SK-N-SH treated with all-trans-retinoic acid at 6 μM for 48 hours (cell line): ENCODE measurements at regions not wholly inside any gene's neighbourhood (a gene's known extent, or its start where the extent isn't known, plus 50 kb on each side); places are given as distances from the start of the nearest gene placed in this dataset.

Experiments used
- ATAC-seq: fragments of 200-7000 bp; cut with Tn5 transposase; 3 replicates; pipeline ENCODE4 v1.9.1; 2020; ENCODE audit warnings: mild to moderate bottlenecking, moderate library complexity
- ARNTL ChIP-seq: fragments of 450-650 bp; formaldehyde crosslinking; IDR thresholded peaks from 2 replicates; pipeline ENCODE4 v1.5.0; 2020; ENCODE audit warnings: low read depth, mild to moderate bottlenecking, moderate library complexity, borderline replicate concordance
- BACH2 ChIP-seq: fragments of 250-450 bp; sonication (Bioruptor Pico); IDR thresholded peaks from 2 replicates; pipeline ENCODE4 v1.9.0; 2021; ENCODE audit warnings: mild to moderate bottlenecking, borderline replicate concordance
- CSDC2 ChIP-seq: fragments of 250-450 bp; sonication (Bioruptor Pico); IDR thresholded peaks from 2 replicates; pipeline ENCODE4 v1.5.0; 2020; ENCODE audit warnings: mild to moderate bottlenecking, moderate library complexity
- ESRRG ChIP-seq: fragments of 250-450 bp; sonication (Bioruptor Pico); IDR thresholded peaks from 2 replicates; pipeline ENCODE4 v1.6.1; 2021; ENCODE audit warnings: mild to moderate bottlenecking
- GLIS3 ChIP-seq: fragments of 250-450 bp; sonication (Bioruptor Pico); IDR thresholded peaks from 2 replicates; pipeline ENCODE4 v1.5.0; 2020; ENCODE audit warnings: mild to moderate bottlenecking, moderate library complexity
- ISL1 ChIP-seq: fragments of 250-450 bp; sonication (Bioruptor Pico); IDR thresholded peaks from 2 replicates; pipeline ENCODE4 v2.1.2; 2022; ENCODE audit warnings: mild to moderate bottlenecking, moderate library complexity
- OSR1 ChIP-seq: fragments of 250-450 bp; sonication (Bioruptor Pico); IDR thresholded peaks from 2 replicates; pipeline ENCODE4 v1.8.0; 2022; ENCODE audit warnings: moderate library complexity, mild to moderate bottlenecking, inconsistent platforms
- PPARA ChIP-seq: fragments of 250-450 bp; sonication (Bioruptor Pico); IDR thresholded peaks from 2 replicates; pipeline ENCODE4 v1.5.0; 2020; ENCODE audit warnings: mild to moderate bottlenecking, borderline replicate concordance
- RARB ChIP-seq: fragments of 250-450 bp; sonication (Bioruptor Pico); IDR thresholded peaks from 2 replicates; pipeline ENCODE4 v1.8.0; 2021; ENCODE audit warnings: mild to moderate bottlenecking, moderate library complexity
- SNAI2 ChIP-seq: fragments of 250-450 bp; sonication (Bioruptor Pico); IDR thresholded peaks from 2 replicates; pipeline ENCODE4 v1.5.0; 2020; ENCODE audit warnings: mild to moderate bottlenecking, moderate library complexity
- TCF4 ChIP-seq: fragments of 250-450 bp; sonication (Bioruptor Pico); IDR thresholded peaks from 2 replicates; pipeline ENCODE4 v1.8.0; 2021; ENCODE audit warnings: mild to moderate bottlenecking, moderate library complexity, borderline replicate concordance
- TOX ChIP-seq: fragments of 250-450 bp; sonication (Bioruptor Pico); IDR thresholded peaks from 2 replicates; pipeline ENCODE4 v1.8.0; 2021; ENCODE audit warnings: mild to moderate bottlenecking, moderate library complexity, borderline replicate concordance
- ZC3H10 ChIP-seq: fragments of 250-450 bp; sonication (Bioruptor Pico); IDR thresholded peaks from 2 replicates; pipeline ENCODE4 v1.5.1; 2021; ENCODE audit warnings: mild to moderate bottlenecking, moderate library complexity
- ZFP3 ChIP-seq: fragments of 250-450 bp; sonication (Bioruptor Pico); IDR thresholded peaks from 2 replicates; pipeline ENCODE4 v1.5.0; 2020; ENCODE audit warnings: mild to moderate bottlenecking, moderate library complexity
- ZFP30 ChIP-seq: fragments of 450-650 bp; formaldehyde crosslinking; IDR thresholded peaks from 2 replicates; pipeline ENCODE4 v1.5.0; 2022; ENCODE audit warnings: mild to moderate bottlenecking, moderate library complexity
- ZNF565 ChIP-seq: fragments of 450-650 bp; formaldehyde crosslinking; conservative IDR thresholded peaks from 2 replicates; pipeline ENCODE4 v1.5.0; 2020; ENCODE audit warnings: low read depth, mild to moderate bottlenecking, moderate library complexity
- ZNF70 ChIP-seq: fragments of 450-650 bp; formaldehyde crosslinking; IDR thresholded peaks from 2 replicates; pipeline ENCODE4 v1.5.0; 2020; ENCODE audit warnings: mild to moderate bottlenecking, moderate library complexity
- ZNF8 ChIP-seq: fragments of 450-650 bp; formaldehyde crosslinking; IDR thresholded peaks from 2 replicates; pipeline ENCODE4 v1.5.0; 2020; ENCODE audit warnings: mild to moderate bottlenecking, moderate library complexity
- TF ChIP-seq, protein P1 (sequence below): fragments of 250-450 bp; sonication (Bioruptor Pico); IDR thresholded peaks from 2 replicates; pipeline ENCODE4 v1.5.0; 2020; ENCODE audit warnings: mild to moderate bottlenecking, moderate library complexity
- TF ChIP-seq, protein P2 (sequence below): fragments of 250-450 bp; sonication (Bioruptor Pico); IDR thresholded peaks from 2 replicates; pipeline ENCODE4 v1.5.1; 2021; ENCODE audit warnings: mild to moderate bottlenecking, moderate library complexity
- TF ChIP-seq, protein P3 (sequence below): fragments of 250-450 bp; sonication (Bioruptor Pico); IDR thresholded peaks from 2 replicates; pipeline ENCODE4 v1.8.0; 2020; ENCODE audit warnings: mild to moderate bottlenecking, moderate library complexity, borderline replicate concordance
- TF ChIP-seq, protein P4 (sequence below): fragments of 250-450 bp; sonication (Bioruptor Pico); IDR thresholded peaks from 2 replicates; pipeline ENCODE4 v1.5.1; 2020; ENCODE audit warnings: low read depth, mild to moderate bottlenecking, moderate library complexity
- TF ChIP-seq, protein P5 (sequence below): fragments of 250-450 bp; sonication (Bioruptor Pico); IDR thresholded peaks from 2 replicates; pipeline ENCODE4 v1.8.0; 2021; ENCODE audit warnings: low read depth, mild to moderate bottlenecking, moderate library complexity, borderline replicate concordance

DNA sequence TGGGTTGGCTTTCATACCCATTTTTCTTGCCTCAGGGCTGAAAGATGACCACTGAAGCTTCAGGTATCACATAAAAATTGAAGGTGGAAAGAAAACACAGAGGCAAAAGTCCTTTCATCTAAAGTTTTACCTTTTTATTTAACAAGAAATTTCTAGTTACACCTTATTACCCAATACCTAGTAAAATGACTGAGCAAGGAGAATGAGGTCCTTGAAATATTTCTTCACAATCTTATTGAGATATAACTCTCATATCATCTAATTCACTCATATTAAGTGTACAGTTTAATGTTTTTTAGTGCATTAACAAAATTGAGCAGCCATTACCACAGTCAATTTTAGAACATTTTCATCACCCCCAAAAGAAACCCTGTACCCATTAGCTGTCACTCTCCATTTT, 112.9 kb upstream of the ADTRP start:
- no peak for TF ChIP-seq ZFP3 (CRISPR knock-in tag)
- TF ChIP-seq, protein P1, sequence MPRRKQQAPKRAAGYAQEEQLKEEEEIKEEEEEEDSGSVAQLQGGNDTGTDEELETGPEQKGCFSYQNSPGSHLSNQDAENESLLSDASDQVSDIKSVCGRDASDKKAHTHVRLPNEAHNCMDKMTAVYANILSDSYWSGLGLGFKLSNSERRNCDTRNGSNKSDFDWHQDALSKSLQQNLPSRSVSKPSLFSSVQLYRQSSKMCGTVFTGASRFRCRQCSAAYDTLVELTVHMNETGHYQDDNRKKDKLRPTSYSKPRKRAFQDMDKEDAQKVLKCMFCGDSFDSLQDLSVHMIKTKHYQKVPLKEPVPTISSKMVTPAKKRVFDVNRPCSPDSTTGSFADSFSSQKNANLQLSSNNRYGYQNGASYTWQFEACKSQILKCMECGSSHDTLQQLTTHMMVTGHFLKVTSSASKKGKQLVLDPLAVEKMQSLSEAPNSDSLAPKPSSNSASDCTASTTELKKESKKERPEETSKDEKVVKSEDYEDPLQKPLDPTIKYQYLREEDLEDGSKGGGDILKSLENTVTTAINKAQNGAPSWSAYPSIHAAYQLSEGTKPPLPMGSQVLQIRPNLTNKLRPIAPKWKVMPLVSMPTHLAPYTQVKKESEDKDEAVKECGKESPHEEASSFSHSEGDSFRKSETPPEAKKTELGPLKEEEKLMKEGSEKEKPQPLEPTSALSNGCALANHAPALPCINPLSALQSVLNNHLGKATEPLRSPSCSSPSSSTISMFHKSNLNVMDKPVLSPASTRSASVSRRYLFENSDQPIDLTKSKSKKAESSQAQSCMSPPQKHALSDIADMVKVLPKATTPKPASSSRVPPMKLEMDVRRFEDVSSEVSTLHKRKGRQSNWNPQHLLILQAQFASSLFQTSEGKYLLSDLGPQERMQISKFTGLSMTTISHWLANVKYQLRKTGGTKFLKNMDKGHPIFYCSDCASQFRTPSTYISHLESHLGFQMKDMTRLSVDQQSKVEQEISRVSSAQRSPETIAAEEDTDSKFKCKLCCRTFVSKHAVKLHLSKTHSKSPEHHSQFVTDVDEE (CRISPR knock-in tag): no peak
- no peak for TF ChIP-seq GLIS3 (CRISPR knock-in tag)
- TF ChIP-seq CSDC2: no peak
- TF ChIP-seq ZNF565 (CRISPR knock-in tag): no peak
- TF ChIP-seq ARNTL (CRISPR knock-in tag): no peak
- TF ChIP-seq, protein P2, sequence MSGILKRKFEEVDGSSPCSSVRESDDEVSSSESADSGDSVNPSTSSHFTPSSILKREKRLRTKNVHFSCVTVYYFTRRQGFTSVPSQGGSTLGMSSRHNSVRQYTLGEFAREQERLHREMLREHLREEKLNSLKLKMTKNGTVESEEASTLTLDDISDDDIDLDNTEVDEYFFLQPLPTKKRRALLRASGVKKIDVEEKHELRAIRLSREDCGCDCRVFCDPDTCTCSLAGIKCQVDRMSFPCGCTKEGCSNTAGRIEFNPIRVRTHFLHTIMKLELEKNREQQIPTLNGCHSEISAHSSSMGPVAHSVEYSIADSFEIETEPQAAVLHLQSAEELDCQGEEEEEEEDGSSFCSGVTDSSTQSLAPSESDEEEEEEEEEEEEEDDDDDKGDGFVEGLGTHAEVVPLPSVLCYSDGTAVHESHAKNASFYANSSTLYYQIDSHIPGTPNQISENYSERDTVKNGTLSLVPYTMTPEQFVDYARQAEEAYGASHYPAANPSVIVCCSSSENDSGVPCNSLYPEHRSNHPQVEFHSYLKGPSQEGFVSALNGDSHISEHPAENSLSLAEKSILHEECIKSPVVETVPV (CRISPR knock-in tag): no peak
- no peak for TF ChIP-seq ZC3H10
- TF ChIP-seq, protein P3, sequence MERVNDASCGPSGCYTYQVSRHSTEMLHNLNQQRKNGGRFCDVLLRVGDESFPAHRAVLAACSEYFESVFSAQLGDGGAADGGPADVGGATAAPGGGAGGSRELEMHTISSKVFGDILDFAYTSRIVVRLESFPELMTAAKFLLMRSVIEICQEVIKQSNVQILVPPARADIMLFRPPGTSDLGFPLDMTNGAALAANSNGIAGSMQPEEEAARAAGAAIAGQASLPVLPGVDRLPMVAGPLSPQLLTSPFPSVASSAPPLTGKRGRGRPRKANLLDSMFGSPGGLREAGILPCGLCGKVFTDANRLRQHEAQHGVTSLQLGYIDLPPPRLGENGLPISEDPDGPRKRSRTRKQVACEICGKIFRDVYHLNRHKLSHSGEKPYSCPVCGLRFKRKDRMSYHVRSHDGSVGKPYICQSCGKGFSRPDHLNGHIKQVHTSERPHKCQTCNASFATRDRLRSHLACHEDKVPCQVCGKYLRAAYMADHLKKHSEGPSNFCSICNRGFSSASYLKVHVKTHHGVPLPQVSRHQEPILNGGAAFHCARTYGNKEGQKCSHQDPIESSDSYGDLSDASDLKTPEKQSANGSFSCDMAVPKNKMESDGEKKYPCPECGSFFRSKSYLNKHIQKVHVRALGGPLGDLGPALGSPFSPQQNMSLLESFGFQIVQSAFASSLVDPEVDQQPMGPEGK (CRISPR knock-in tag): no peak
- TF ChIP-seq RARB (CRISPR knock-in tag): no peak
- TF ChIP-seq, protein P4, sequence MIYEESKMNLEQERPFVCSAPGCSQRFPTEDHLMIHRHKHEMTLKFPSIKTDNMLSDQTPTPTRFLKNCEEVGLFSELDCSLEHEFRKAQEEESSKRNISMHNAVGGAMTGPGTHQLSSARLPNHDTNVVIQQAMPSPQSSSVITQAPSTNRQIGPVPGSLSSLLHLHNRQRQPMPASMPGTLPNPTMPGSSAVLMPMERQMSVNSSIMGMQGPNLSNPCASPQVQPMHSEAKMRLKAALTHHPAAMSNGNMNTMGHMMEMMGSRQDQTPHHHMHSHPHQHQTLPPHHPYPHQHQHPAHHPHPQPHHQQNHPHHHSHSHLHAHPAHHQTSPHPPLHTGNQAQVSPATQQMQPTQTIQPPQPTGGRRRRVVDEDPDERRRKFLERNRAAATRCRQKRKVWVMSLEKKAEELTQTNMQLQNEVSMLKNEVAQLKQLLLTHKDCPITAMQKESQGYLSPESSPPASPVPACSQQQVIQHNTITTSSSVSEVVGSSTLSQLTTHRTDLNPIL: no peak
- no peak for TF ChIP-seq OSR1
- no peak for TF ChIP-seq SNAI2 (CRISPR knock-in tag)
- no peak for TF ChIP-seq ZFP30 (CRISPR knock-in tag)
- no peak for TF ChIP-seq ISL1 (CRISPR knock-in tag)
- TF ChIP-seq, protein P5, sequence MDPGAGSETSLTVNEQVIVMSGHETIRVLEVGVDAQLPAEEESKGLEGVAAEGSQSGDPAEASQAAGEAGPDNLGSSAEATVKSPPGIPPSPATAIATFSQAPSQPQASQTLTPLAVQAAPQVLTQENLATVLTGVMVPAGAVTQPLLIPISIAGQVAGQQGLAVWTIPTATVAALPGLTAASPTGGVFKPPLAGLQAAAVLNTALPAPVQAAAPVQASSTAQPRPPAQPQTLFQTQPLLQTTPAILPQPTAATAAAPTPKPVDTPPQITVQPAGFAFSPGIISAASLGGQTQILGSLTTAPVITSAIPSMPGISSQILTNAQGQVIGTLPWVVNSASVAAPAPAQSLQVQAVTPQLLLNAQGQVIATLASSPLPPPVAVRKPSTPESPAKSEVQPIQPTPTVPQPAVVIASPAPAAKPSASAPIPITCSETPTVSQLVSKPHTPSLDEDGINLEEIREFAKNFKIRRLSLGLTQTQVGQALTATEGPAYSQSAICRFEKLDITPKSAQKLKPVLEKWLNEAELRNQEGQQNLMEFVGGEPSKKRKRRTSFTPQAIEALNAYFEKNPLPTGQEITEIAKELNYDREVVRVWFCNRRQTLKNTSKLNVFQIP: no peak
- no peak for TF ChIP-seq PPARA (CRISPR knock-in tag)
- ATAC-seq: no peak

DNA sequence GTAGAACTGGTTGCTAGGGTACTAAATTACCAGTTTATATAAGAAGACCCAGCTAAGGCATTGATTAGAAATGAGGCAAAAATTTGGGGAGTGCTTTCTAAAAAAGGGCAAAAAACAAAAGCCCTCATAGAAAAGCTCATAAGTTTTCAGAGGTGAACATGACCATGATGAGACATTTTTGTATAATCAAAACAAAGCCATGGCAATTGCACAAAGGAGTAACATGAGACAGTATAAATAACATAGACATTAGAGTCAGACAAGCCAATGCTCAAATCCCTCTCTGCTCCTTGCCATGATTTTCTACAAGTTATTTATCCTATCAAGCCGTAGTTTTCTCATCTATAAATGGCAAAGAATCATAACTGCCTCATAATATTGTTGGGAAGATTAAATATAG, 112.2 kb upstream of the ADTRP start:
- no peak for TF ChIP-seq ZNF70 (CRISPR knock-in tag)
- TF ChIP-seq, protein P3 (CRISPR knock-in tag): no peak
- no peak for TF ChIP-seq ESRRG (CRISPR knock-in tag)
- TF ChIP-seq ZC3H10: no peak
- TF ChIP-seq ZFP30 (CRISPR knock-in tag): no peak
- no peak for TF ChIP-seq OSR1
- TF ChIP-seq ZNF8 (CRISPR knock-in tag): no peak
- TF ChIP-seq, protein P1 (CRISPR knock-in tag): no peak
- TF ChIP-seq, protein P2 (CRISPR knock-in tag): no peak
- no peak for TF ChIP-seq RARB (CRISPR knock-in tag)
- TF ChIP-seq TOX (CRISPR knock-in tag): no peak
- no peak for TF ChIP-seq CSDC2
- TF ChIP-seq ZFP3 (CRISPR knock-in tag): no peak
- TF ChIP-seq, protein P4: no peak
- TF ChIP-seq TCF4 (CRISPR knock-in tag): no peak
- TF ChIP-seq SNAI2 (CRISPR knock-in tag): no peak
- TF ChIP-seq BACH2 (CRISPR knock-in tag): no peak
- no peak for TF ChIP-seq ZNF565 (CRISPR knock-in tag)
- no peak for ATAC-seq
